Stimulated activated CD4-positive, alpha-beta T cell treated with anti-CD3 and anti-CD28 coated beads, Interleukin-15, amount 100 ng/mL, for 24 hours (primary cell): ENCODE measurements at regions not wholly inside any gene's neighbourhood (a gene's known extent, or its start where the extent isn't known, plus 50 kb on each side); places are given as distances from the start of the nearest gene placed in this dataset.

Source experiments
- DNase-seq: peaks from one replicate; pipeline ENCODE4 v3.0.0-alpha.2; 2020

- no peak for DNase-seq
Observed at GRCh38 chr4:81650606-81651242, 179.0 kb upstream of the RASGEF1B start.

- peak; percentile 55 for DNase-seq
Observed at GRCh38 chr4:81648576-81649275, 177.0 kb upstream of the RASGEF1B start.

- no peak for DNase-seq
Observed at GRCh38 chr4:81647388-81647787, 175.7 kb upstream of the RASGEF1B start.

DNA sequence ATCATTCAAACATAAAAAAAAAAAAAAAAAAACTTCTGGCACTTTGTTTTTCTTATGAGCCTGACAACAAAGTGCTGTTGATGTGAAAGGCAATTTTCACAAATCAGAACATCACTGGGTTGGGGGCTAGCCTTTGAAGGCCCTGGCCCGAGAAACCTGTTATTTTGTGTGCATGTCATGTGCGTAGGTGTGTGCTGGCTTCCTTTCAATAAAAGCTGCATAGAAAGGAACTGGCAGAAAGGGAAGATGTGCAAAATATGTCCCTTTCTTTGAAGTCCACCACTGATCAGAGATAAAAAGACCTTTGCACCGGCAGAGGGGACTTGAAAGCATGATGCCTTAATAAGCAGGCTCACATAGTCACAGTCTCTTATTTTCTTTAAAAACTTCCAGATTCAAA is 170.8 kb upstream of the RASGEF1B start:
- DNase-seq, result no peak

DNA sequence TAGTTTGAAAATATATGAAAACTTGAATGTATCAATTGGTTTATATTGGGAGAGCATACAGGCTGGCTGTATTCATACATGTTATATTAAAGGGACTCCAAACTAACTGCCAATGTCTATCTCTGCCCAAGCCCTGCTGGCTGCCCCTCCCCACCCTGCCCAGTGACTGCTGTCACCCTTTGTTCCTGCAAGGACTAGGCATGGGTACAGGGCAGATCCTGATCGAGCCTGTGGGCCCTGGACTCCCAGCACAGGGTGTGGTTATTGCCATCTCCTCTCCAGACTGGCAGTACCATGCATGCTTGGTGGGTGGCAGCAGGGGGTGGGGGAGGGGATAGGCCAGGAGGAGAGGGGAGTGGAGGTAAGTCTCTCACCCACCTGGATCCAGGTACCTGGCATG is 167.5 kb upstream of the RASGEF1B start:
- no peak for DNase-seq

GRCh38 chr4:81638698-81639097 is 167.0 kb upstream of the RASGEF1B start:
- no peak for DNase-seq

- DNase-seq, result no peak
Observed at GRCh38 chr4:81635739-81636138, 164.0 kb upstream of the RASGEF1B start.

DNA sequence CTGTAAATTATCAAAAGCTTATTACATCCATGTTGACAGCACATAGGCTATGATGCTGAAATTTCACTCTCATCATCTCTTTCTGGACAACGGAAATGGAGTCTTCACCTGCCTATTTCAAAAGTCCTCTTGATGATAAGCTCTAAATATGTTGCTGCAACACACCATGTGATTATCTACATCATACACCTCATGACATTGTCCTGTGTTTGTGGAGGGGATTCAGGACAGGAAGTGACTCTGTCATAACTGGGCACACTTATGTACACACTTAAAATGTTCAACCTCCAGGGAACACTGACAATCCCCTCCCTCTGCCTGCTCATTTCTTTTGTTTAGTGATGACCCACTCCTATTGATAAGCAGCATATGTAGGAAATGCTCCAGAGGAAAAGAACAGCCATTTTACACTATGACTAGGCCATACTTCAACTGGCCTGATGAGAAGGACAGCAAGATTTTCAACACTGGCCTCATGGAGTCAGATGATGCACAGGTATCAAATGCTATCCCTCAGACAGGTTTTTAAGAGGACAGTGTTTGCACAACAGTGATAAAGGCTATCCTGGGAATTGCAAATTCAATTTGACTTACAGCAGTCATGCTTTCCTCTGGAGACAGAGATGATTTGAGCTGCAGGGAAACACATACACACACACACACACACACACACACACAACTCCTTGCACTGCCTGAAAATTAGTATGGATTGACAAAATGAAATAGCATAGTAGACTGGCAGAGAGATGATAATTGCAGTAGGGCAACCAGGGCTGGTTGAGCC is 163.3 kb upstream of the RASGEF1B start:
- no peak for DNase-seq

GRCh38 chr4:81634165-81634564 is 162.5 kb upstream of the RASGEF1B start:
- DNase-seq, result no peak

DNA sequence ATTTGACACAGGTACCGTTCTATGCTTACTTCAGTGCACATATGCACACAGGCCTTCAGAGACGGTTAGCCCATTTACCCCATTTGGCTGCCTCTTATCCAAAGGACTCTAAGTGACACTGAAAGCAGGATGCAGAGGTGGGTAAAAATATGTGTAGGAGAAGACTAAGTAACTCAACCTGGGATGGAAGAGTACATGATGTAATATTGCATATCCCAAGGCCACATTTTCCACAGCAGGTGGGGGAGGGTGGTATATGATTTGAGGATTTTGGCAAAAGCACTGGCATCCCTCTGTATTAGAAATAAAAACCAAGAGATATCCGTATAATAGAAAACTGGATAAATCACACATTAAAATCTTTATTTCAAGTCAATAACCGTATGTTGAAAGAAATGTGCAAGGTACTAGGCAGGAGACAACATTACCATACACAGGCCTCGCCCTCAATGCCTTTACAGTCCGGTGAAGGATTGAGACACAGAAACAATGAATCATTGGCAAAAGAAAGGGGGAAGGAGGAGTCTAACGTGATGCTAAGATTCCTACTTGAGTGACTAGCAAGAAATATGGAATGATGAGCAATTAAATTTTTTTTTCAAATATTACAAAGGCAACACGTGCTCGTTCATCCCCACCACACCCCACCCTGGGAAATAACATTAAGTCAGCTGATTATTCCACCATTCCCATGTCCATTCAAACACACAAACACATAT is 161.0 kb upstream of the RASGEF1B start:
- DNase-seq, result no peak

- DNase-seq, result no peak
Observed at GRCh38 chr4:81631958-81632441, 160.3 kb upstream of the RASGEF1B start.

DNA sequence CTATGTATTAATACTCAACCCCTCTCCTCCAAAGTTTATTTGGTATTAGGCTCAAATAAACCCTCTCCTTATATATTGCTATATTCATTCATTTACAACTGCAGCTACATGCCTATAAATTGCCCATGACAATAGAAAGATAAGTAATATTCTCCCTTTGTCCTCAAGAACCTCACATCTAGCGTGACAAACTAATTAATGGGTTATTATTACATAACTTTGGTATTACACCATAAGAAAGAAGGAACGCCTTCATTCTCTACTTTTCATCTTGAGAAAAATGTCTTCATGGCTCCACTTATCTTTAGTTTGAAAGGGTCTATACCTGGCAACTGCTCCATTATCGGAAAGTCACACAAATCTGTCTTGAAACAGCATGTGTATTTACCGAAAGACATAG is 157.7 kb upstream of the RASGEF1B start:
- no peak for DNase-seq

DNA sequence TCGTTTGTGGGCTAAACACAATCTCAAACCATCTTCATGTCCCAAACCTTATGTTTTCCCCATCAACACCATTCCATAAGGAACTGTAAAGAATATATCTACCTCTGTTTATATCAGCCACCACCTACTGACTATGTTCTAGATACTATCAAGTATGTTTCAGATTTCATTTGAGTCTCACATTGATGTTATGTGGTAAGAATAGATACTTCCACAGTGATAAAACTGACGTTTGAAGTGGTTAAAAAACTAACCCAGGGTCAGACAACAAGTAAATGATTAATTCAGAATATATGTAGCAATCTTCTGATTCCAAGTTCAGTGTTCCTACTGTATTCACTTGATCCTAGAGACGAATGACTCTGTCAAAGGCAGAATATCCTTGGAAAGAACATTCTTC is 156.8 kb upstream of the RASGEF1B start:
- DNase-seq, result no peak

- DNase-seq, result no peak
Observed at GRCh38 chr4:81627590-81627989, 155.9 kb upstream of the RASGEF1B start.

- no peak for DNase-seq
Observed at GRCh38 chr4:81626851-81627250, 155.1 kb upstream of the RASGEF1B start.

DNA sequence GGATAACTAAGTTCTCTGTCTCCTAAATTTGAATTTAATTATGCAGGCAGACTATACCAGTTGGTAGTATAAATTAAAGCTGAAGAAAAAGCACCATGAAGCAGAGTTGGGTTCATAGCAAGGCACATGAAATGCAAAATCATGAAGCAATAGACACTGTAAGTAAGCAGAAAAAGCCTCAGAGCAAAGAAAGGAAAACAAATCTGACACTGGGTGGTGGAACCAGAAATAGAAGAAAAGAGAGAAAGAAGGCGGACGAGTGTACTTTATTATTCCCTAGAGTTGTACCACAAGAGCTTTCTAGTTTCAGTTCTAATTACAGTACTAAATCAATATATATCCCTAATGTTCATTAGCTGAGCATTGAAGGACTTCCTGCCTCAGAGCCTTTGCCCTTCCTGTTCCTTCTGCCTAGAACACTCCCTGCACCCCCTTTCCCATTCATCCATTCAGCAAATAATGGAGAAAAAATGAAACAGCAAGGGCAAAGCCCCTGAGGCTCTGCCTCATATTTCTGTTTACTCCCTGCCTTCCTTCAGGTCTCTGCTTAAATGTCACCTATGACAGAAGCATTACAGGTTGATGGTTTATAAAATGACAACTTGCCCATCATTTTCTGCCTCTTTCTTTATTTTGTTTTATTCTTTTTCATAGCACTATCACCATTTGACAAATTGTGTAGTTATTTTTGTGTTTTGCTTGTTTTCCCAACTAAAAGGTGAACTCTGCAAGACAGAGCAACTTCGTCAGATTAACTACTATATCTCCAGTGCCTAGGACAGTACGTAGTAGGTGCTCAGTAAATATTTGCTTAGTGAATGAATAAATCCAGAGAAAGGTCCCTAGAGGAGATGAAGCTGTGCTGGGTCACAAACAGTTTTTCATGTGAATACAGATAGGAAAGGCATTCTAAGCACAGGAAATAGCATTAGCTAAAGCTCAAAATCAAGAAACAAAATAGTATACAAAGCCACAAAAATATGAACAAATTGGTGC is 154.0 kb upstream of the RASGEF1B start:
- no peak for DNase-seq

GRCh38 chr4:81623434-81623833 is 151.7 kb upstream of the RASGEF1B start:
- no peak for DNase-seq

DNA sequence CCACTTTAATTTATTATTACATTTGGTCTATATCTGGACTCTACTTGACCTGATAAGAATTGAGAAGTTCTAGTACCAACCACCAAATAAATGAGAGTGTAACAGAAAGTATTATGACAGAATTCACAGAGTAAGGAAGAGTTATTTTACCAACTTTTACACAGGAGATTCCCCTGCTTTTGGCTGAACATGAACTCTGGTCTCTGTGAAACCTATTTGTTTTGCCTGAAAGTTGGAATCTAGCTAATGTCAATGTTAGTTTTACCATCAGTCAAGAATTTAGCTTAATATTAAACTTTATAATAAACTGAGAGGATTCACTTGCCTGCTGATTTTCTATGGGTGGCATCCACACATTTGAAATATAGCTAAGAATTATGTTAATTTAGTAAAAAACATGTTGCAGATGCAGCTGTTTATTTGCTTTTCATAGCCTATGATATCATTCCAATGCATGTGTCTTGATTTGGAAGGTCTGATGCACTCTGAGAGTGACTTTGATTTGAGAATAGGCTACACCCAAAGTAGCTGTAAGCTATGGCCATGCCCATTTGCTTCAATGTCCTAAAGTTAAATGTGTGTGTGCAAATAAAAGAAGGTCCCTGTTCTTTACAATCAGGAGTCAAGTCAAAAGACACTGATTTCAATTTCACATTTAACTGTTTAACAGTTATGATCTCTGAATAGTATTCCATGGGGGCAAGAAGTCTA is 150.9 kb upstream of the RASGEF1B start:
- DNase-seq, result no peak

GRCh38 chr4:81622028-81622427 is 150.3 kb upstream of the RASGEF1B start:
- DNase-seq, result no peak

DNA sequence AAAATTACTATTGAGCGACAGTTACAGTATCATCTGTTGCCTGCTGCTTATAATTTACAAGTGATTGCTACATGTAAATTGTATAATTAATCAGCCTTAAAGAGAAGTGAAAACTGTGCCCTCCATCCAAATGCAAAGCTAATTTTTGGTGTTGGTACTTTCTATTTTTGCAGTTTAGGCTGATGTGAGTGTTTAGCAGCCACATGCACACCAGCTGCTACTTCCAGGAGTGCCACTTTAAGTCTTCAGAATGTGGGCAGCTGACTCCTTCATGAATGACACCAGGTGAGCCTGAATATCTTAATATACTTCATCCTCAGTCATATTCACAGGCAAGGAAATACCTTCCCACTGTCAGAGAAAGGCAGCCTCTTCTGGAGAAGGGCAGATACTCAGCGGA is 149.8 kb upstream of the RASGEF1B start:
- DNase-seq, result no peak

GRCh38 chr4:81620442-81620841 is 148.7 kb upstream of the RASGEF1B start:
- DNase-seq, result no peak
